GM21381 (cell line): ENCODE measurements at regions not wholly inside any gene's neighbourhood (a gene's known extent, or its start where the extent isn't known, plus 50 kb on each side); places are given as distances from the start of the nearest gene placed in this dataset.

Source experiments
- ATAC-seq: cut with Tn5 transposase; IDR thresholded peaks from one replicate; pipeline ENCODE4 v1.9.1; 2021; ENCODE audit warnings: mild to moderate bottlenecking, moderate library complexity; ENCODE audit not compliant: unreplicated experiment

DNA sequence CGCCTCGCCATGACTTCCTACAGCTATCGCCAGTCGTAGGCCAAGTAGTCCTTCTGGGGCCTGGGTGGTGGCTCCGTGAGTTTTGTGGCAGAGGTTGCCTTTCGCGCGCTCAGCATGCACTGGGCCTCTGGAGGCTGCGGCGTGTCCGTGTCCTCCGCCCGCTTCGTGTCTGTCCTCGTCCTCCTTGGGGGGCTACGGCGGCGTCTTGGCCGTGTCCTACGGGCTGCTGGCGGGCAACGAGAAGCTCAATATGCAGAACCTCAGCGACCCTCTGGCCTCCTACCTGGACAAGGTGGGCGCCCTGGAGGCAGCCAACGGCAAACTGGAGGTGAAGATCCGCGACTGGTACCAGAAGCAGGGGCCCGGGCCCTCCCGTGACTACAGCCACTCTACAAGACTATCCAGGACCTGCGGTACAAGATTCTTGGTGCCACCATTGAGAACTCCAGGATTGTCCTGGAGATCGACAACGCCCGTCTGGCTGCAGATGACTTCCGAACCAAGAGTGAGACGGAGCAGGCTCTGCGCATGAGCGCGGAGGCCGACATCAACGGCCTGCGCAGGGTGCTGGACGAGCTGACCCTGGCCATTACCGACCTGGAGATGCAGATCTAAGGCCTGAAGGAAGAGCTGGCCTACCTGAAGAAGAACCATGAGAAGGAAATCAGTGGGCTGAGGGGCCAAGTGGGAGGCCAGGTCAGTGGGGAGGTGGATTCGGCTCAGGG is 296.3 kb downstream of the OGFRL1 start:
- no peak for ATAC-seq

GRCh38 chr6:71585472-71585871 is 296.9 kb downstream of the OGFRL1 start:
- no peak for ATAC-seq

- ATAC-seq: no peak
These were observed 297.9 kb upstream of the RIMS1 start for GRCh38 chr6:71588490-71588889.

DNA sequence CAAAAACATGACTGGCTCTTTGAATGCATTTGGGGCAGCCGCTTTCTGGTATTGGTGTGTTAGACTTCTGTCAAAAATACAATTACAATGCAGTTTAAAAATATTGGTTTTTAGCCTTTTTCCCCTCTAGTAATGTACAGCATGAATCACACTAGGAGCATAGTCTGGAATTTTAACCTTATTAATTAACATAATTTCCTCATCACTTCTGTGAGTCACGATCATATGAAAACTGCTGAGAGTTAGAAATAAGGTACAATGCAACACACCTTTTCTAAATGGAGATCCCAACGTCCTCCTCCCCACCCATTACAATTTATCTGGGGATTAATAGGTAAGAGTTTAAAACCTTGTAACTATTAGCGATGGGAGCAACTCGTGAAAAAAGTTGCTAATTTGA is 297.1 kb upstream of the RIMS1 start:
- ATAC-seq: no peak

GRCh38 chr6:71592643-71593042 is 293.7 kb upstream of the RIMS1 start:
- no peak for ATAC-seq

DNA sequence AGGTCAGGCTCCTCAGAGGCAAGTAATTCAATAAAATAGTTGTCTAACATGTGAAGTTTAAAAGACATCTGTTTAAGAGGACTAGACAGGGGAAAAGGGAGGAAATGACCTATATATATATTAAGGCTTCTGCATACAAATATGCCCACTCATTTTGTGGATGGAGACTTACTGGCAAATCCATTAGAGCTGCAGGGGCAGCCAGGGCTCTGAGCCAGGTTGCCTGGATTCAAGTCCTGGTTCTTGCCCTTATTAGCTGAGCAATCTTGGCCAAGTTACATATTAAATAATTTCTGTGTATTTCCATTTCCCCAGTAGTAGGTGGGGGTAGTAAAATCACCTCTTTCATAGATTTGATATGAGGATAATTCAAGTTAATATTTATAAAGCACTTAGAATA is 287.0 kb upstream of the RIMS1 start:
- no peak for ATAC-seq

GRCh38 chr6:71602385-71603007 is 283.9 kb upstream of the RIMS1 start:
- ATAC-seq: no peak

DNA sequence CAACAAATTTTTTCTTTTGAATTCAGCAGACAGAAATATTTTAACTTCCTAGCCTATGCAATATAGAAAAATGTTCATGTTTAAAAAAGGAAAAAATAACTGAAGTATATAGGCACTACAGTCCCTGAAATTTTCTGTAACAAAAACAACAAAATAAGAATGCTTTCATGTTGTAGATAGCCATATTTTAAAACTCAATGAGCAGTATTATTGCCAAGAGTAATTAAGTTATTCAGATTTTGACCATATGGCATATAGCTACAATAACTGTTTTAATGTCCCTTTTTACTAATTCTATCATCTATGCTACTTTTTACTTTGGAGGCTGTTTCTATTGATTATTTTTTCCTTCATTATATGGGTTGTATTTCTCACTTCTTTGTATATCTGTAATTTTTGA is 283.3 kb upstream of the RIMS1 start:
- no peak for ATAC-seq

GRCh38 chr6:71608646-71609045 is 277.7 kb upstream of the RIMS1 start:
- ATAC-seq: no peak

- no peak for ATAC-seq
These were observed 266.5 kb upstream of the RIMS1 start for GRCh38 chr6:71619836-71620235.

- ATAC-seq: no peak
These were observed 264.3 kb upstream of the RIMS1 start for GRCh38 chr6:71621918-71622519.

GRCh38 chr6:71642120-71642519 is 244.2 kb upstream of the RIMS1 start:
- no peak for ATAC-seq

GRCh38 chr6:71642793-71643192 is 243.6 kb upstream of the RIMS1 start:
- no peak for ATAC-seq

- ATAC-seq: no peak
These were observed 241.1 kb upstream of the RIMS1 start for GRCh38 chr6:71645299-71645698.

DNA sequence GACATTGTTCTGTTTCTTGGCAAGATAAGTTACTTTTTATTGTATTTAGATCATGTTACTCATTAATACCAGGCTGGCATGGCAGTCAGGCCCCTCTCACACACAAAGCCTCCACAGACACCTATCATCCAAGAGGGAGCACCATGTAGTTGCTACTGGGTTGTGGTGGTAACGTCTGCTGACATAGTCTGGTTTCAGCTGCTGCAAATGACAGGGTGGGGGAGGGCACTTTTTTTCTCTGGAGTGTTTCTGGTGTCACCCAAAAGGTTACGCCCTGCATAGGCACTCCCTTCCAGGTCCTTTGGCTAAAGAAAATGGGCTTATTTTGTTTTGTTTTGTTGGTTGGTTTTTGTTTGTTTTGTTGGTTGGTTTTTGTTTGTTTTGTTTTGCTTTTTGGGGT is 236.4 kb upstream of the RIMS1 start:
- no peak for ATAC-seq

GRCh38 chr6:71651636-71652035 is 234.7 kb upstream of the RIMS1 start:
- no peak for ATAC-seq

DNA sequence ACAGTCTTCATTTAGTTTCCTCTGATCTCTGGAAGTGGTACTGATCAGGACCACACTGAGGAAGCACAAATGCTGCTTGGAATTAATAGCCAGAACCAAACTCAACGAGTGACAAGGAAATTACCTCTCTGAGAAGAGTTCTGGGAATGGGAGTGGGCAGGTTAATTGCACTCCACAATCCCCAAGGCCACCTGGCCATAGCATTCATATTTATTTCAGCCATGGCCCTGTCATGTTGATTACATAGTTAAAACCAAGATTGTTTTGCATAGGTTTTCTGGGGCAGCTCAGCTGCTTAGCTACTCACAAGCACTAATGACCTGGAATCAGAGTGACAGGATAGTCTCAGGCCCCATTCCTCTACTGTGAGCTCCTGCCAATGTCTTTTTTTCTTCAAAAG is 230.2 kb upstream of the RIMS1 start:
- no peak for ATAC-seq

DNA sequence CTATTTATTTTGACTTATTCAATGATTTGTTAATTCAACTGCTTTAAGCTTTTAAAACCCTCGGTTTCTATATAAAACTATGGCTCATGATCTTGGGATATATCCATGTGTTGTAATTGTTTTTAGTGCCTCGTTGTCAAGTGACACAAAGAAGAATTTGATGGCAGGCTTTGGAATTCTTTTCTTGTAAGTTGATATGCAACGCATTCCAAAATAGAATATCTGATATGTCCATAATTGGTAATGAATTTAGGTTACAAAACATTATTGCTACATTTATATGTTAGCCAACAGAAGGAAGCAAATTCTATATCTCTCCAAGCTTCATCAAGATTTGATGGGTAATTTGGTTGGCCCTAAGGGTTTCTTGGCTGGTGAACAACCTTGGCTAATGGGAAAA is 220.4 kb upstream of the RIMS1 start:
- ATAC-seq: no peak

GRCh38 chr6:71672876-71673275 is 213.5 kb upstream of the RIMS1 start:
- ATAC-seq: no peak

DNA sequence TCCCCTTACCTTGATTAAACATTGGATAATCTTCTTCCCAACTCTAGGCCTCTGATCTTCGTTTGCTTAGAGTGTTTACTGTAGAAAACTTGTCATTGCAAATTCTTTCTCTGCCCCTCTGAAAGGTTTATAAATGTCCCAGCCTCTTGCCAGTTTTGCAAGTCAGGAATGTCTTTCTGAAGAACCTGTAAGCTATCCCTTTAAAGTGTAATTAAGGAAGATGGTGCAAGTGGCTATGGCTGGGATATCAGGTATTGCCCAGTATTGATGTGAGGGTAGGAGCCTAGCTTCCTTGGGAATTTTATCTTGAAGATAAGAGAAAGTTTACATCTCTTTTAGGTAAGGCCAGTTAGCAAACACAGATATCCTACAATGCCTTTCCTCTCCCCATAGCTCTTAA is 211.0 kb upstream of the RIMS1 start:
- ATAC-seq: no peak

- no peak for ATAC-seq
These were observed 210.1 kb upstream of the RIMS1 start for GRCh38 chr6:71676298-71676697.

- ATAC-seq: no peak
These were observed 208.3 kb upstream of the RIMS1 start for GRCh38 chr6:71678091-71678490.
